K562 (cell line): ENCODE measurements at regions not wholly inside any gene's neighbourhood (a gene's known extent, or its start where the extent isn't known, plus 50 kb on each side); places are given as distances from the start of the nearest gene placed in this dataset.

ENCODE experiments used
- ATAC-seq: fragments of 200-7000 bp; cut with Tn5 transposase; 3 replicates; pipeline ENCODE4 v1.9.1; 2020; ENCODE audit warnings: moderate library complexity
- BruUV-seq: library from RNA; stranded (reverse); fragments of 400-500 nt; replicated peaks from 2 replicates; lab custom pipeline; 2021; lab: Mats Ljungman, UMichigan
- CTCF ChIA-PET: fragments of 300-600 bp; formaldehyde crosslinking; extraction: SDS; loops from one replicate; lab custom pipeline; 2021; ENCODE audit warnings: low intra/inter-chr PET ratio; lab: Yijun Ruan, JAX
- POLR2A ChIA-PET: fragments of 300-600, 350-650 bp; sonication (Branson Sonifier 250); formaldehyde crosslinking; extraction: SDS; loops from one replicate; lab custom pipeline; 2021; ENCODE audit warnings: antibody characterized with exemption, inconsistent platforms; lab: Yijun Ruan, JAX
- DNase-seq, 4 experiments: peaks; one replicate each; pipeline versions ENCODE4 v3.0.0 to v3.0.0-alpha.2; 2011 to 2018; ENCODE audit warnings: low spot score in 3 of 4, mixed read lengths in 3 of 4; ENCODE audit errors: extremely low read depth in 1 of 4
- FAIRE-seq: peaks from 2 replicates; lab custom pipeline; 2011; peaks lifted over from hg19 to GRCh38; lab: Jason Lieb, UNC
- H2AFZ ChIP-seq: 2 replicates; pipeline ENCODE4 v1.6.0; 2011; ENCODE audit warnings: low read depth, low read length, control low read depth, inconsistent platforms
- H3K27ac ChIP-seq: fragments of 200-600 bp; 3 replicates; pipeline ENCODE4 v1.8.0; 2011; ENCODE audit warnings: low read depth, mild to moderate bottlenecking, control low read depth, inconsistent platforms, low read length, moderate library complexity, mixed read lengths; ENCODE audit errors: extremely low read depth
- H3K27me3 ChIP-seq, 2 experiments: fragments of 300-600 bp in 1 of 2; 2 replicates in 1 of 2; 3 replicates in 1 of 2; pipeline versions ENCODE4 v1.6.0 to v1.8.0; 2011; ENCODE audit warnings: inconsistent platforms in 2 of 2, low read length in 2 of 2, mild to moderate bottlenecking in 1 of 2, mixed read lengths in 1 of 2, moderate library complexity in 1 of 2; ENCODE audit not compliant: control insufficient read depth in 2 of 2, insufficient read depth in 2 of 2
- H3K36me3 ChIP-seq: fragments of 300-600 bp; 3 replicates; pipeline ENCODE4 v1.8.0; 2011; ENCODE audit warnings: mild to moderate bottlenecking, low read length, inconsistent platforms; ENCODE audit not compliant: control insufficient read depth, insufficient read depth
- H3K4me1 ChIP-seq, 2 experiments: fragments of 200-600 bp in 1 of 2; replicated peaks in 1 of 2; 2 replicates in 1 of 2; 3 replicates in 1 of 2; pipeline versions ENCODE4 v1.5.1 to v1.8.0; 2011; ENCODE audit warnings: inconsistent platforms in 2 of 2, low read length in 2 of 2, mild to moderate bottlenecking in 1 of 2, mixed read lengths in 1 of 2, moderate library complexity in 1 of 2; ENCODE audit not compliant: control insufficient read depth in 2 of 2, insufficient read depth in 2 of 2
- H3K4me2 ChIP-seq: 2 replicates; pipeline ENCODE4 v1.6.1; 2011; ENCODE audit warnings: low read length, control low read depth, inconsistent platforms, mixed read lengths; ENCODE audit not compliant: insufficient read depth
- H3K4me3 ChIP-seq: fragments of 200-600 bp; sonication (generic), shearing (Covaris generic); 2 replicates; pipeline ENCODE4 v1.5.1; 2016; ENCODE audit warnings: control low read depth, inconsistent platforms
- H3K79me2 ChIP-seq: fragments of 200-600 bp; 3 replicates; pipeline ENCODE4 v1.8.0; 2011; ENCODE audit warnings: low read length, inconsistent platforms; ENCODE audit not compliant: control insufficient read depth, insufficient read depth
- H3K9ac ChIP-seq, 2 experiments: 2 replicates each; pipeline versions ENCODE4 v1.6.0 to v1.6.1; 2011; ENCODE audit warnings: low read depth in 2 of 2, low read length in 2 of 2, control low read depth in 1 of 2, inconsistent platforms in 1 of 2, mild to moderate bottlenecking in 1 of 2, mixed read lengths in 1 of 2; ENCODE audit not compliant: insufficient read depth in 1 of 2
- H3K9me1 ChIP-seq: one replicate; pipeline ENCODE4 v1.6.0; 2011; ENCODE audit warnings: inconsistent platforms, mild to moderate bottlenecking, low read length, moderate library complexity; ENCODE audit not compliant: control insufficient read depth, insufficient read depth
- H3K9me3 ChIP-seq: replicated peaks from 2 replicates; pipeline ENCODE4 v1.5.1; 2011; ENCODE audit warnings: low read depth, low read length, inconsistent platforms; ENCODE audit not compliant: control insufficient read depth, insufficient read depth
- H4K20me1 ChIP-seq: replicated peaks from 2 replicates; pipeline ENCODE4 v1.6.1; 2011; ENCODE audit warnings: low read length, inconsistent platforms, mixed read lengths; ENCODE audit not compliant: control insufficient read depth, insufficient read depth
- BCOR ChIP-seq: fragments of 450-650 bp; IDR thresholded peaks from 2 replicates; pipeline ENCODE4 v1.6.1; 2016
- C11orf30 ChIP-seq: fragments of 450-650 bp; IDR thresholded peaks from 2 replicates; pipeline ENCODE4 v1.6.1; 2016; ENCODE audit warnings: low read depth, mild to moderate bottlenecking
- CTBP1 ChIP-seq: fragments of 450-650 bp; IDR thresholded peaks from 2 replicates; pipeline ENCODE4 v1.6.1; 2016; ENCODE audit warnings: borderline replicate concordance
- DACH1 ChIP-seq: fragments of 450-650 bp; IDR thresholded peaks from 2 replicates; pipeline ENCODE4 v1.6.1; 2018; ENCODE audit not compliant: partially characterized antibody
- FOSL1 ChIP-seq: fragments of 200-800 bp; sonication (Bioruptor generic); conservative IDR thresholded peaks from 2 replicates; pipeline ENCODE4 v1.6.1; 2016; ENCODE audit warnings: missing genetic modification characterization, missing compliant biosample characterization
- MCM7 ChIP-seq, 2 experiments: fragments of 450-650 bp; IDR thresholded peaks; 2 replicates each; pipeline ENCODE4 v1.6.1; 2016 to 2018
- MEF2A ChIP-seq: IDR thresholded peaks from 2 replicates; pipeline ENCODE4 v1.6.1; 2011; ENCODE audit warnings: low read depth, mild to moderate bottlenecking, low read length, moderate library complexity; ENCODE audit not compliant: control insufficient read depth
- NFE2 ChIP-seq: IDR thresholded peaks from 2 replicates; pipeline ENCODE4 v1.6.1; 2014; ENCODE audit warnings: antibody characterized with exemption, low read depth
- POU5F1 ChIP-seq: fragments of 150-350 bp; IDR thresholded peaks from 2 replicates; pipeline ENCODE4 v1.6.1; 2014; ENCODE audit warnings: borderline replicate concordance, low read length, low read depth, mild to moderate bottlenecking; ENCODE audit not compliant: partially characterized antibody
- SLC30A9 ChIP-seq: fragments of 250-450 bp; sonication (Bioruptor Pico); IDR thresholded peaks from 2 replicates; pipeline ENCODE4 v1.8.0; 2022; ENCODE audit warnings: mild to moderate bottlenecking, moderate library complexity
- SMC3 ChIP-seq: conservative IDR thresholded peaks from 2 replicates; pipeline ENCODE4 v1.6.1; 2011; ENCODE audit warnings: low read depth, low read length, improper control_type of control experiment; ENCODE audit not compliant: insufficient read depth
- SNIP1 ChIP-seq: fragments of 450-650 bp; IDR thresholded peaks from 2 replicates; pipeline ENCODE4 v1.7.1; 2017; ENCODE audit warnings: low read depth, mild to moderate bottlenecking
- ZNF121 ChIP-seq: sonication (generic); formaldehyde crosslinking; conservative IDR thresholded peaks from 2 replicates; pipeline ENCODE4 v1.8.0; 2022; ENCODE audit warnings: missing genetic modification reagents
- ZNF696 ChIP-seq: fragments of 250-450 bp; sonication (Bioruptor Pico); conservative IDR thresholded peaks from 2 replicates; pipeline ENCODE4 v1.4.0; 2020; ENCODE audit warnings: mild to moderate bottlenecking, moderate library complexity
- ZNF77 ChIP-seq: fragments of 250-450 bp; sonication (Bioruptor Pico); IDR thresholded peaks from 2 replicates; pipeline ENCODE4 v1.5.0; 2020
- WGBS: fragments of 100-300 bp; shearing (Covaris generic); methylation state at CpG from one replicate; pipeline ENCODE4 v1.1.6; 2016; ENCODE audit warnings: low coverage, mixed read lengths; ENCODE audit not compliant: insufficient coverage; ENCODE audit errors: missing lambda C conversion rate; 5-methylcytosine and 5-hydroxymethylcytosine counted together
- in situ Hi-C: fragments of 300-500 bp; cut with MboI; formaldehyde crosslinking; loops from 4 replicates; pipeline ENCODE4 v1.15.0; 2018; ENCODE audit warnings: inconsistent platforms, mixed read lengths
- intact Hi-C: fragments of 100-400 bp; cut with micrococcal nuclease; formaldehyde crosslinking; loops from 2 replicates; pipeline ENCODE4 v1.14.2; 2022
- TF ChIP-seq, protein P1 (sequence below): sonication (generic); formaldehyde crosslinking; IDR thresholded peaks from 2 replicates; pipeline ENCODE4 v1.8.0; 2022; ENCODE audit warnings: missing genetic modification reagents, mild to moderate bottlenecking, borderline replicate concordance

DNA sequence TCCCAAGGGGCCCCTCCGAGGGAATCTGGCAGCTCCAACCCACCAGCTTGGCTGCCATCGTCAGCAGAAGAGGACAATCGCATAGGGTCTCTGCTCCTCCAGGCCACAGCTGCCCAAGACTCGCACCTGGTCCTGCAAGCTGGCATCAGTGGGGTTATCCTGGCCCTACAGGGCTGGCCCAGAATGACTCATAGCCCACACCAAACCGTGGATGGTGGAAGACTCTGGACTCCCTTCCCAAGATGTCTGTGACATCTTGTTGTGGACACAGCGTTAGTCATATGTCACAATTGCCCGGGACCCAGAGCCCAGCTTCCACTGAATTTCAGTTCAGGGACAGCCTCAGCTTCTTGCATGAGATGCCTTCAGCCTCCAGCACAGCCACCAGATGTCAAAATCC, 91.5 kb upstream of the CUX1 start:
- Histone ChIP-seq H3K79me2 (no peaks in the 10 kb centered on the region), H3K36me3 (no peaks in the 10 kb centered on the region)
- 0 out of 2 replicates have a peak, but pooled peaks have one; percentile 17 for TF ChIP-seq FOSL1 (tag)
- TF ChIP-seq POU5F1: no peak
- TF ChIP-seq, all 486 proteins: peak for 1
- Histone ChIP-seq H3K4me1 (peaks cover 21 to 25% of the 10 kb centered on the region in 2 experiments), H2AFZ (no peak overlapping the region), H3K9me1 (no peaks in the 10 kb centered on the region), H3K27ac (no peak overlapping the region), H3K4me3 (no peak overlapping the region), H3K27me3 (peaks cover 2 to 35% of the 10 kb centered on the region in 2 experiments; a peak in 3 of 5 replicates), H4K20me1 (no peaks in the 10 kb centered on the region), H3K4me2 (no peak overlapping the region), H3K9me3 (no peaks in the 10 kb centered on the region), H3K9ac (no peak overlapping the region)
- ChIA-PET CTCF (no interaction called here), POLR2A (no interaction called here)
- FAIRE-seq (no peak), DNase-seq (no peak), ATAC-seq (no peak)
- intact Hi-C loops (no loop called here), in situ Hi-C loops (no loop called here)
- no TSS peak for BruUV-seq
- WGBS: 6% methylated on average over 7 of the region's 7 CpGs

DNA sequence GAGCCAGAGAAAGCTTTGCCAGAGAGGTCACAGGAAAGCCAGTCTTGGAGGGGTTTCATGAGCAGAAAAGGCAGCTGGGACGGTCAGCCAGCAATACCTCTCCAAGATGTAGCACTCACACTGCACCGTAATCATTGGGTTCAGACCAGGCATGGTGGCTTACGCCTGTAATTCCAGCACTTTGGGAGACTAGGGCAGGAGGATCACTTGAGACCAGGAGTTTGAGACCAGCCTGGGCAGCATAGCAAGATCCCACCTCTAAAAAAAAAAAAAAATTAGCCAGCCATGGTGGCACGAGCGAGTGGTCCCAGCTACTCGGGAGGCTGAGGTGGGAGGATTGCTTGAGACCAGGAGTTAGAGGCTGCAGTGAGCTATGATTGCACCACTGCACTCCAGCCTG, 90.2 kb upstream of the CUX1 start:
- no peak overlapping the region for H3K9ac ChIP-seq
- no peak overlapping the region for H3K4me2 ChIP-seq
- FAIRE-seq: no peak
- no peaks in the 10 kb centered on the region for H3K9me3 ChIP-seq
- H3K27ac ChIP-seq: no peak overlapping the region
- H3K4me1 ChIP-seq: peaks cover 21 to 22% of the 10 kb centered on the region in 2 experiments
- no peak overlapping the region for H3K4me3 ChIP-seq
- intact Hi-C loops: no loop called here
- no peaks in the 10 kb centered on the region for H3K9me1 ChIP-seq
- no peak for ATAC-seq
- in situ Hi-C loops: no loop called here
- H3K79me2 ChIP-seq: no peaks in the 10 kb centered on the region
- H3K27me3 ChIP-seq: peaks cover 2 to 27% of the 10 kb centered on the region in 2 experiments; a peak in 3 of 5 replicates
- CTCF ChIA-PET: interaction anchor here (0.6 kb wide), 1 partner anchor 553 kb away, joined by 7 read pairs; no protein-coding TSS in a partner anchor
- 63% methylated on average over 6 of the region's 6 CpGs for WGBS
- POLR2A ChIA-PET: interaction anchor here (0.6 to 3.2 kb wide), 3 partner anchors 8 to 46 kb away, joined by 3 to 23 read pairs (median 5); no protein-coding TSS in a partner anchor
- DNase-seq: no peak
- no peaks in the 10 kb centered on the region for H4K20me1 ChIP-seq
- H3K36me3 ChIP-seq: no peaks in the 10 kb centered on the region
- no TSS peak for BruUV-seq
- H2AFZ ChIP-seq: no peak overlapping the region
- TF ChIP-seq SLC30A9 (CRISPR knock-in tag) (no peak), DACH1 (no peak), ZNF696 (CRISPR knock-in tag) (no peak), SMC3 (no peak), CTBP1 (no peak), ZNF121 (peak; percentile 91), SNIP1 (no peak), BCOR (0 out of 2 replicates have a peak, but pooled peaks have one; percentile 10), ZNF77 (CRISPR knock-in tag) (no peak), MCM7 (IDR thresholded peaks at IDR 0.05) (no peak), NFE2 (no peak), MEF2A (no peak), C11orf30 (no peak)
- TF ChIP-seq, protein P1, sequence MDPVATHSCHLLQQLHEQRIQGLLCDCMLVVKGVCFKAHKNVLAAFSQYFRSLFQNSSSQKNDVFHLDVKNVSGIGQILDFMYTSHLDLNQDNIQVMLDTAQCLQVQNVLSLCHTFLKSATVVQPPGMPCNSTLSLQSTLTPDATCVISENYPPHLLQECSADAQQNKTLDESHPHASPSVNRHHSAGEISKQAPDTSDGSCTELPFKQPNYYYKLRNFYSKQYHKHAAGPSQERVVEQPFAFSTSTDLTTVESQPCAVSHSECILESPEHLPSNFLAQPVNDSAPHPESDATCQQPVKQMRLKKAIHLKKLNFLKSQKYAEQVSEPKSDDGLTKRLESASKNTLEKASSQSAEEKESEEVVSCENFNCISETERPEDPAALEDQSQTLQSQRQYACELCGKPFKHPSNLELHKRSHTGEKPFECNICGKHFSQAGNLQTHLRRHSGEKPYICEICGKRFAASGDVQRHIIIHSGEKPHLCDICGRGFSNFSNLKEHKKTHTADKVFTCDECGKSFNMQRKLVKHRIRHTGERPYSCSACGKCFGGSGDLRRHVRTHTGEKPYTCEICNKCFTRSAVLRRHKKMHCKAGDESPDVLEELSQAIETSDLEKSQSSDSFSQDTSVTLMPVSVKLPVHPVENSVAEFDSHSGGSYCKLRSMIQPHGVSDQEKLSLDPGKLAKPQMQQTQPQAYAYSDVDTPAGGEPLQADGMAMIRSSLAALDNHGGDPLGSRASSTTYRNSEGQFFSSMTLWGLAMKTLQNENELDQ: no peak
